ENCODE measurements at regions not wholly inside any gene's neighbourhood (a gene's known extent, or its start where the extent isn't known, plus 50 kb on each side); places are given as distances from the start of the nearest gene placed in this dataset.

GRCh38 chr5:152686931-152687330 is 281.9 kb upstream of the NMUR2 start:
- TF ChIP-seq CTCF (IDR thresholded peaks at IDR 0.05; ENCODE audit: low read depth, low read length, missing control alignments): no peak
- in situ Hi-C loops (cut with HindIII; ENCODE audit: low pct_ligation_motif_present, low sequenced_read_pairs): no loop called here
- no peak for DNase-seq

GRCh38 chr5:152688561-152689249 is 283.6 kb upstream of the NMUR2 start:
- TF ChIP-seq CTCF (IDR thresholded peaks at IDR 0.05; ENCODE audit: low read depth, low read length, missing control alignments): no peak

More at GRCh38 chr5:152686931-152687330, 281.9 kb upstream of the NMUR2 start:
- Histone ChIP-seq H3K36me3 (replicated peaks) (no peaks in the 10 kb centered on the region), H3K27me3 (replicated peaks) (no peaks in the 10 kb centered on the region), H3K27ac (no peak overlapping the region), H3K4me3 (ENCODE audit: low read depth, low read length) (no peak overlapping the region)

GRCh38 chr5:152689250-152689711 is 284.2 kb upstream of the NMUR2 start:
- in situ Hi-C loops (cut with HindIII; ENCODE audit: low pct_ligation_motif_present, low sequenced_read_pairs): no loop called here
- no peak overlapping the region for H3K27ac ChIP-seq

More at GRCh38 chr5:152688561-152689249, 283.6 kb upstream of the NMUR2 start:
- H3K4me3 ChIP-seq (ENCODE audit: low read depth, low read length): no peak overlapping the region
- no peaks in the 10 kb centered on the region for H3K27me3 ChIP-seq (replicated peaks)
- H3K36me3 ChIP-seq (replicated peaks): no peaks in the 10 kb centered on the region
- in situ Hi-C loops (cut with HindIII; ENCODE audit: low pct_ligation_motif_present, low sequenced_read_pairs): no loop called here
- peak; percentile 37 for DNase-seq
- no peak overlapping the region for H3K27ac ChIP-seq

GRCh38 chr5:152694231-152694630 is 289.2 kb upstream of the NMUR2 start:
- in situ Hi-C loops (cut with HindIII; ENCODE audit: low pct_ligation_motif_present, low sequenced_read_pairs): no loop called here
- no peak overlapping the region for H3K4me3 ChIP-seq (ENCODE audit: low read depth, low read length)
- DNase-seq: no peak

More at GRCh38 chr5:152689250-152689711, 284.2 kb upstream of the NMUR2 start:
- no peaks in the 10 kb centered on the region for H3K36me3 ChIP-seq (replicated peaks)
- no peak overlapping the region for H3K4me3 ChIP-seq (ENCODE audit: low read depth, low read length)
- DNase-seq: no peak
- TF ChIP-seq CTCF (IDR thresholded peaks at IDR 0.05; ENCODE audit: low read depth, low read length, missing control alignments): no peak
- H3K27me3 ChIP-seq (replicated peaks): no peaks in the 10 kb centered on the region

GRCh38 chr5:152701305-152701949 is 296.3 kb upstream of the NMUR2 start:
- Histone ChIP-seq H3K27me3 (replicated peaks) (no peaks in the 10 kb centered on the region), H3K4me3 (ENCODE audit: low read depth, low read length) (no peak overlapping the region), H3K36me3 (replicated peaks) (no peaks in the 10 kb centered on the region), H3K27ac (no peak overlapping the region)
- DNase-seq: no peak
- TF ChIP-seq CTCF (IDR thresholded peaks at IDR 0.05; ENCODE audit: low read depth, low read length, missing control alignments): no peak
- in situ Hi-C loops (cut with HindIII; ENCODE audit: low pct_ligation_motif_present, low sequenced_read_pairs): no loop called here

More at GRCh38 chr5:152694231-152694630, 289.2 kb upstream of the NMUR2 start:
- no peaks in the 10 kb centered on the region for H3K36me3 ChIP-seq (replicated peaks)
- no peak for TF ChIP-seq CTCF (IDR thresholded peaks at IDR 0.05; ENCODE audit: low read depth, low read length, missing control alignments)
- no peak overlapping the region for H3K27ac ChIP-seq
- no peaks in the 10 kb centered on the region for H3K27me3 ChIP-seq (replicated peaks)

Measured in brain microvascular endothelial cell (primary cell).